ENCODE measurements at regions not wholly inside any gene's neighbourhood (a gene's known extent, or its start where the extent isn't known, plus 50 kb on each side); places are given as distances from the start of the nearest gene placed in this dataset.

DNA sequence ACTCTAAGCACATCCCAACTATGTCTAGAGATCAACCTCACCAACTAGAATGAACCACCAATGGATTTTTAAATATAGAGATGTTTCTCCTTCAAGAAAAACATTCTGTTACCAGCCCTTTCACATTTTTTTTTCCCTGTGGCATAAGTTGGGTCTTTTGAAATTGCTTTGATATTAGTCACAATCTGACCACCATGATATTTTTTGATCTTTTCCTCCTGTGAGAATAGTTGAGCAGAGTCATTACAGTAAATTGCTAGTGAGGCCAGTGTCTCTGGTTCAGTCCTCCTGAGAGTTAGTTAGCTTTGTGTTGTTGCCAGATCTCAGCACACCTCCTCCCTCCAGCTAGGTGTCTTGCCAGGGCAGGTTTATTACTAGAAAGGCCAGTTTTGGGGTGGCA is 79.7 kb upstream of the MYLIP start:
- TF ChIP-seq, protein P1, sequence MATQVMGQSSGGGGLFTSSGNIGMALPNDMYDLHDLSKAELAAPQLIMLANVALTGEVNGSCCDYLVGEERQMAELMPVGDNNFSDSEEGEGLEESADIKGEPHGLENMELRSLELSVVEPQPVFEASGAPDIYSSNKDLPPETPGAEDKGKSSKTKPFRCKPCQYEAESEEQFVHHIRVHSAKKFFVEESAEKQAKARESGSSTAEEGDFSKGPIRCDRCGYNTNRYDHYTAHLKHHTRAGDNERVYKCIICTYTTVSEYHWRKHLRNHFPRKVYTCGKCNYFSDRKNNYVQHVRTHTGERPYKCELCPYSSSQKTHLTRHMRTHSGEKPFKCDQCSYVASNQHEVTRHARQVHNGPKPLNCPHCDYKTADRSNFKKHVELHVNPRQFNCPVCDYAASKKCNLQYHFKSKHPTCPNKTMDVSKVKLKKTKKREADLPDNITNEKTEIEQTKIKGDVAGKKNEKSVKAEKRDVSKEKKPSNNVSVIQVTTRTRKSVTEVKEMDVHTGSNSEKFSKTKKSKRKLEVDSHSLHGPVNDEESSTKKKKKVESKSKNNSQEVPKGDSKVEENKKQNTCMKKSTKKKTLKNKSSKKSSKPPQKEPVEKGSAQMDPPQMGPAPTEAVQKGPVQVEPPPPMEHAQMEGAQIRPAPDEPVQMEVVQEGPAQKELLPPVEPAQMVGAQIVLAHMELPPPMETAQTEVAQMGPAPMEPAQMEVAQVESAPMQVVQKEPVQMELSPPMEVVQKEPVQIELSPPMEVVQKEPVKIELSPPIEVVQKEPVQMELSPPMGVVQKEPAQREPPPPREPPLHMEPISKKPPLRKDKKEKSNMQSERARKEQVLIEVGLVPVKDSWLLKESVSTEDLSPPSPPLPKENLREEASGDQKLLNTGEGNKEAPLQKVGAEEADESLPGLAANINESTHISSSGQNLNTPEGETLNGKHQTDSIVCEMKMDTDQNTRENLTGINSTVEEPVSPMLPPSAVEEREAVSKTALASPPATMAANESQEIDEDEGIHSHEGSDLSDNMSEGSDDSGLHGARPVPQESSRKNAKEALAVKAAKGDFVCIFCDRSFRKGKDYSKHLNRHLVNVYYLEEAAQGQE (IDR thresholded peaks at IDR 0.05; ENCODE audit: unreplicated experiment): no peak
- TF ChIP-seq POLR2AphosphoS5 (IDR thresholded peaks at IDR 0.05; ENCODE audit: low read depth) (no peak), ZNF331 (CRISPR knock-in tag; IDR thresholded peaks at IDR 0.05; ENCODE audit: low read depth) (no peak), CREB1 (CRISPR knock-in tag; IDR thresholded peaks at IDR 0.05; ENCODE audit: low read depth) (no peak), NANOG (IDR thresholded peaks at IDR 0.05; ENCODE audit: borderline replicate concordance) (no peak), EZH2 (IDR thresholded peaks at IDR 0.05; ENCODE audit: low read depth, unreplicated experiment) (no peak), EZH2phosphoT487 (IDR thresholded peaks at IDR 0.05; ENCODE audit: unreplicated experiment) (no peak), STAT1 (IDR thresholded peaks at IDR 0.05; ENCODE audit: unreplicated experiment) (no peak), JUNB (IDR thresholded peaks at IDR 0.05; ENCODE audit: unreplicated experiment) (no peak), ZNF114 (CRISPR knock-in tag; IDR thresholded peaks at IDR 0.05) (no peak)
- TF ChIP-seq, protein P2, sequence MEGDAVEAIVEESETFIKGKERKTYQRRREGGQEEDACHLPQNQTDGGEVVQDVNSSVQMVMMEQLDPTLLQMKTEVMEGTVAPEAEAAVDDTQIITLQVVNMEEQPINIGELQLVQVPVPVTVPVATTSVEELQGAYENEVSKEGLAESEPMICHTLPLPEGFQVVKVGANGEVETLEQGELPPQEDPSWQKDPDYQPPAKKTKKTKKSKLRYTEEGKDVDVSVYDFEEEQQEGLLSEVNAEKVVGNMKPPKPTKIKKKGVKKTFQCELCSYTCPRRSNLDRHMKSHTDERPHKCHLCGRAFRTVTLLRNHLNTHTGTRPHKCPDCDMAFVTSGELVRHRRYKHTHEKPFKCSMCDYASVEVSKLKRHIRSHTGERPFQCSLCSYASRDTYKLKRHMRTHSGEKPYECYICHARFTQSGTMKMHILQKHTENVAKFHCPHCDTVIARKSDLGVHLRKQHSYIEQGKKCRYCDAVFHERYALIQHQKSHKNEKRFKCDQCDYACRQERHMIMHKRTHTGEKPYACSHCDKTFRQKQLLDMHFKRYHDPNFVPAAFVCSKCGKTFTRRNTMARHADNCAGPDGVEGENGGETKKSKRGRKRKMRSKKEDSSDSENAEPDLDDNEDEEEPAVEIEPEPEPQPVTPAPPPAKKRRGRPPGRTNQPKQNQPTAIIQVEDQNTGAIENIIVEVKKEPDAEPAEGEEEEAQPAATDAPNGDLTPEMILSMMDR (conservative IDR thresholded peaks at IDR 0.05; ENCODE audit: low read depth in 2 of 2): no peak
- TF ChIP-seq, protein P3, sequence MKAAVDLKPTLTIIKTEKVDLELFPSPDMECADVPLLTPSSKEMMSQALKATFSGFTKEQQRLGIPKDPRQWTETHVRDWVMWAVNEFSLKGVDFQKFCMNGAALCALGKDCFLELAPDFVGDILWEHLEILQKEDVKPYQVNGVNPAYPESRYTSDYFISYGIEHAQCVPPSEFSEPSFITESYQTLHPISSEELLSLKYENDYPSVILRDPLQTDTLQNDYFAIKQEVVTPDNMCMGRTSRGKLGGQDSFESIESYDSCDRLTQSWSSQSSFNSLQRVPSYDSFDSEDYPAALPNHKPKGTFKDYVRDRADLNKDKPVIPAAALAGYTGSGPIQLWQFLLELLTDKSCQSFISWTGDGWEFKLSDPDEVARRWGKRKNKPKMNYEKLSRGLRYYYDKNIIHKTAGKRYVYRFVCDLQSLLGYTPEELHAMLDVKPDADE (IDR thresholded peaks at IDR 0.05): no peak
- TF ChIP-seq, protein P4, sequence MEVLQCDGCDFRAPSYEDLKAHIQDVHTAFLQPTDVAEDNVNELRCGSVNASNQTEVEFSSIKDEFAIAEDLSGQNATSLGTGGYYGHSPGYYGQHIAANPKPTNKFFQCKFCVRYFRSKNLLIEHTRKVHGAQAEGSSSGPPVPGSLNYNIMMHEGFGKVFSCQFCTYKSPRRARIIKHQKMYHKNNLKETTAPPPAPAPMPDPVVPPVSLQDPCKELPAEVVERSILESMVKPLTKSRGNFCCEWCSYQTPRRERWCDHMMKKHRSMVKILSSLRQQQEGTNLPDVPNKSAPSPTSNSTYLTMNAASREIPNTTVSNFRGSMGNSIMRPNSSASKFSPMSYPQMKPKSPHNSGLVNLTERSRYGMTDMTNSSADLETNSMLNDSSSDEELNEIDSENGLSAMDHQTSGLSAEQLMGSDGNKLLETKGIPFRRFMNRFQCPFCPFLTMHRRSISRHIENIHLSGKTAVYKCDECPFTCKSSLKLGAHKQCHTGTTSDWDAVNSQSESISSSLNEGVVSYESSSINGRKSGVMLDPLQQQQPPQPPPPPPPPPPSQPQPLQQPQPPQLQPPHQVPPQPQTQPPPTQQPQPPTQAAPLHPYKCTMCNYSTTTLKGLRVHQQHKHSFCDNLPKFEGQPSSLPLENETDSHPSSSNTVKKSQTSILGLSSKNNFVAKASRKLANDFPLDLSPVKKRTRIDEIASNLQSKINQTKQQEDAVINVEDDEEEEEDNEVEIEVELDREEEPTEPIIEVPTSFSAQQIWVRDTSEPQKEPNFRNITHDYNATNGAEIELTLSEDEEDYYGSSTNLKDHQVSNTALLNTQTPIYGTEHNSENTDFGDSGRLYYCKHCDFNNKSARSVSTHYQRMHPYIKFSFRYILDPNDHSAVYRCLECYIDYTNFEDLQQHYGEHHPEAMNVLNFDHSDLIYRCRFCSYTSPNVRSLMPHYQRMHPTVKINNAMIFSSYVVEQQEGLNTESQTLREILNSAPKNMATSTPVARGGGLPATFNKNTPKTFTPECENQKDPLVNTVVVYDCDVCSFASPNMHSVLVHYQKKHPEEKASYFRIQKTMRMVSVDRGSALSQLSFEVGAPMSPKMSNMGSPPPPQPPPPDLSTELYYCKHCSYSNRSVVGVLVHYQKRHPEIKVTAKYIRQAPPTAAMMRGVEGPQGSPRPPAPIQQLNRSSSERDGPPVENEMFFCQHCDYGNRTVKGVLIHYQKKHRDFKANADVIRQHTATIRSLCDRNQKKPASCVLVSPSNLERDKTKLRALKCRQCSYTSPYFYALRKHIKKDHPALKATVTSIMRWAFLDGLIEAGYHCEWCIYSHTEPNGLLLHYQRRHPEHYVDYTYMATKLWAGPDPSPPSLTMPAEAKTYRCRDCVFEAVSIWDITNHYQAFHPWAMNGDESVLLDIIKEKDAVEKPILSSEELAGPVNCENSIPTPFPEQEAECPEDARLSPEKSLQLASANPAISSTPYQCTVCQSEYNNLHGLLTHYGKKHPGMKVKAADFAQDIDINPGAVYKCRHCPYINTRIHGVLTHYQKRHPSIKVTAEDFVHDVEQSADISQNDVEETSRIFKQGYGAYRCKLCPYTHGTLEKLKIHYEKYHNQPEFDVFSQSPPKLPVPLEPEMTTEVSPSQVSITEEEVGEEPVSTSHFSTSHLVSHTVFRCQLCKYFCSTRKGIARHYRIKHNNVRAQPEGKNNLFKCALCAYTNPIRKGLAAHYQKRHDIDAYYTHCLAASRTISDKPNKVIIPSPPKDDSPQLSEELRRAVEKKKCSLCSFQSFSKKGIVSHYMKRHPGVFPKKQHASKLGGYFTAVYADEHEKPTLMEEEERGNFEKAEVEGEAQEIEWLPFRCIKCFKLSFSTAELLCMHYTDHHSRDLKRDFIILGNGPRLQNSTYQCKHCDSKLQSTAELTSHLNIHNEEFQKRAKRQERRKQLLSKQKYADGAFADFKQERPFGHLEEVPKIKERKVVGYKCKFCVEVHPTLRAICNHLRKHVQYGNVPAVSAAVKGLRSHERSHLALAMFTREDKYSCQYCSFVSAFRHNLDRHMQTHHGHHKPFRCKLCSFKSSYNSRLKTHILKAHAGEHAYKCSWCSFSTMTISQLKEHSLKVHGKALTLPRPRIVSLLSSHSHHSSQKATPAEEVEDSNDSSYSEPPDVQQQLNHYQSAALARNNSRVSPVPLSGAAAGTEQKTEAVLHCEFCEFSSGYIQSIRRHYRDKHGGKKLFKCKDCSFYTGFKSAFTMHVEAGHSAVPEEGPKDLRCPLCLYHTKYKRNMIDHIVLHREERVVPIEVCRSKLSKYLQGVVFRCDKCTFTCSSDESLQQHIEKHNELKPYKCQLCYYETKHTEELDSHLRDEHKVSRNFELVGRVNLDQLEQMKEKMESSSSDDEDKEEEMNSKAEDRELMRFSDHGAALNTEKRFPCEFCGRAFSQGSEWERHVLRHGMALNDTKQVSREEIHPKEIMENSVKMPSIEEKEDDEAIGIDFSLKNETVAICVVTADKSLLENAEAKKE (CRISPR knock-in tag; IDR thresholded peaks at IDR 0.05): no peak
